Osteocyte (in vitro differentiated cells): ENCODE measurements at regions not wholly inside any gene's neighbourhood (a gene's known extent, or its start where the extent isn't known, plus 50 kb on each side); places are given as distances from the start of the nearest gene placed in this dataset.

ENCODE experiments used
- DNase-seq: peaks from one replicate; pipeline ENCODE4 v3.0.0; 2021; ENCODE audit warnings: mixed read lengths; ENCODE audit not compliant: unreplicated experiment; ENCODE audit errors: extremely low spot score
- H3K27ac Mint-ChIP-seq: one replicate; pipeline ENCODE4 v1.8.0; 2021; ENCODE audit warnings: mild to moderate bottlenecking, mixed read lengths; ENCODE audit not compliant: unreplicated experiment
- H3K27me3 Mint-ChIP-seq: one replicate; pipeline ENCODE4 v1.8.0; 2021; ENCODE audit warnings: mixed read lengths; ENCODE audit not compliant: unreplicated experiment
- H3K36me3 Mint-ChIP-seq: one replicate; pipeline ENCODE4 v1.8.0; 2021; ENCODE audit warnings: mixed read lengths; ENCODE audit not compliant: unreplicated experiment
- H3K4me1 Mint-ChIP-seq: one replicate; pipeline ENCODE4 v1.8.0; 2021; ENCODE audit warnings: mixed read lengths; ENCODE audit not compliant: unreplicated experiment
- H3K4me3 Mint-ChIP-seq: one replicate; pipeline ENCODE4 v1.8.0; 2021; ENCODE audit warnings: mild to moderate bottlenecking, moderate library complexity, mixed read lengths; ENCODE audit not compliant: unreplicated experiment
- H3K9me3 Mint-ChIP-seq: one replicate; pipeline ENCODE4 v1.8.0; 2021; ENCODE audit warnings: mixed read lengths; ENCODE audit not compliant: unreplicated experiment
- TF ChIP-seq, protein P1 (sequence below): fragments of 200-600 bp; sonication (generic); IDR thresholded peaks from 2 replicates; pipeline ENCODE4 v1.5.0; 2021; ENCODE audit warnings: antibody characterized with exemption, mild to moderate bottlenecking, moderate library complexity

DNA sequence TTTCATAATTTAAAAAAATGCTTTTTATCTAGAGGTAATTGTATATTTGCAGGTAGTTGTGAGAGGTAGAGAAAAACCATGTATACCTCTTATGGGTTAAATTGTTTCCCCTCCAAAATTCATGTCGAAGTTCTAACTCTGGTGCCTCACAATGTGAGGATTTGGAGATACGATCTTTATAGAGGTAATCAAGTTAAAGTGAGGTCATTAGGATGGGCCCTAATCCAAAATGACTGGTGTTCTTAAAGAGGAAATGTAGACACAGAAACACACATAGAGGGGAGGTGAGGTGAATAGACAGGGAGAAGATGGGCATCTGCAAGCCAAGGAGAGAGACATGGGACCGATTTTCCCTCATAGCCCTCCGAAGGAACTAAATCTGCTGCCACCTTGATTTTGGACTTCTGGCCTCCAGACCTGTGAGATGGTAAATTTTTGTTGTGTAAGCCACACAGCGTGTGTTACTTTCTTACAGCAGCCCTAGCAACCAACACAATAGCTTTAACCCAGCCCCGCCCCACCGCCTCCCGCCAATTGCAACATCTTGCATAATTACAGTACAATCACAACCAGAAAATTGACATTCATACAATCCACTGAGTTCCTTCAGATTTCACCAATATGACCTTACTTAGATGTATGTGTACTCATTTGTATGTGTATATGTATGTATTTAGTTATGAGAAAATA lies 208.9 kb downstream of the MIB1 start:
- Mint-ChIP-seq H3K36me3 (no peaks in the 10 kb centered on the region), H3K27me3 (peaks cover 56% of the 10 kb centered on the region), H3K4me3 (no peak overlapping the region), H3K4me1 (no peaks in the 10 kb centered on the region), H3K27ac (no peak overlapping the region), H3K9me3 (peaks cover 7% of the 10 kb centered on the region)
- DNase-seq, result no peak
- TF ChIP-seq, protein P1, sequence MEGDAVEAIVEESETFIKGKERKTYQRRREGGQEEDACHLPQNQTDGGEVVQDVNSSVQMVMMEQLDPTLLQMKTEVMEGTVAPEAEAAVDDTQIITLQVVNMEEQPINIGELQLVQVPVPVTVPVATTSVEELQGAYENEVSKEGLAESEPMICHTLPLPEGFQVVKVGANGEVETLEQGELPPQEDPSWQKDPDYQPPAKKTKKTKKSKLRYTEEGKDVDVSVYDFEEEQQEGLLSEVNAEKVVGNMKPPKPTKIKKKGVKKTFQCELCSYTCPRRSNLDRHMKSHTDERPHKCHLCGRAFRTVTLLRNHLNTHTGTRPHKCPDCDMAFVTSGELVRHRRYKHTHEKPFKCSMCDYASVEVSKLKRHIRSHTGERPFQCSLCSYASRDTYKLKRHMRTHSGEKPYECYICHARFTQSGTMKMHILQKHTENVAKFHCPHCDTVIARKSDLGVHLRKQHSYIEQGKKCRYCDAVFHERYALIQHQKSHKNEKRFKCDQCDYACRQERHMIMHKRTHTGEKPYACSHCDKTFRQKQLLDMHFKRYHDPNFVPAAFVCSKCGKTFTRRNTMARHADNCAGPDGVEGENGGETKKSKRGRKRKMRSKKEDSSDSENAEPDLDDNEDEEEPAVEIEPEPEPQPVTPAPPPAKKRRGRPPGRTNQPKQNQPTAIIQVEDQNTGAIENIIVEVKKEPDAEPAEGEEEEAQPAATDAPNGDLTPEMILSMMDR, result no peak

DNA sequence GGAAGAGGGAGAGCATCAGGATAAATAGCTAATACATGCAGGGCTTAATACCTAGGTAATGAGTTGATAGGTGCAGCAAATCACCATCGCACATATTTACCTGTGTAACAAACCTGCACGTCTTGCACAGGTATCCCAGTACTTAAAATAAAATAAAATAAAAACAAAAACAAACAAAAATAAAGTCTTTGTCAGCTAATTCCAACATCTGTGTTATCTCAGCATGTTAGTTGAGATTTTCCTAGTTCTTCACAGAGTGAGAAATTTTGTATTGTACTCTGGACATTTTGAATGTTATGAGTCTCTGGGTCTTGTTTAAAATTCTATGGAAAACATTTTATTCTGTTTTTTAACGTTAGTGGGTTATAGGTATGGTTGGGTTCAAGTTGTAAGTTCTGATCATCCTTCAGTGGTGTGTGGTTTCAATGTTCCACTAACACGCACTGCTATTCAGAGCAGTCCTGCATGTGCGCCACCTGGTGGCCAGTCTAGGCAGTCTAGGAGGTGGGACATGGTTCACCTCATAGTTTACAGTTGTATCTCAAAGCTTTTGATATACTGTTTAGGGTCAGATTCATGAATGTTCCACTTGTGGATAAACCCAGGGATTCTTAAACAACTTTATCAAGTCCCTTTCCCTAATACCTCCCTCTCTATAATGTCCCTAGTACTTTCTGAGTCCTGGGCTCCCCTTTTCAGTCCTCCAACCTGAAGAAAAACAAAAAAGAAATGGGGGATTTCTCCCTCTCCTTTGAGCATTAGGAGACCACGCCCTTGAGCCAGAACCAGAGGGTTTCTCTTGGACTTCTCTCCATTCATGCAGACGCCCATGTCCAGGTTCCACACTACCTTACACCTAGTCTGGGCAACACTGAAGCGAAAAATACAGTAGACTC lies 213.4 kb upstream of the GATA6 start:
- peak; percentile 89 for DNase-seq
- Mint-ChIP-seq H3K4me1 (no peaks in the 10 kb centered on the region), H3K27me3 (peaks cover 50% of the 10 kb centered on the region), H3K9me3 (peaks cover 7% of the 10 kb centered on the region), H3K27ac (no peak overlapping the region), H3K36me3 (no peaks in the 10 kb centered on the region), H3K4me3 (no peak overlapping the region)
- TF ChIP-seq, protein P1, result peak; percentile 96

DNA sequence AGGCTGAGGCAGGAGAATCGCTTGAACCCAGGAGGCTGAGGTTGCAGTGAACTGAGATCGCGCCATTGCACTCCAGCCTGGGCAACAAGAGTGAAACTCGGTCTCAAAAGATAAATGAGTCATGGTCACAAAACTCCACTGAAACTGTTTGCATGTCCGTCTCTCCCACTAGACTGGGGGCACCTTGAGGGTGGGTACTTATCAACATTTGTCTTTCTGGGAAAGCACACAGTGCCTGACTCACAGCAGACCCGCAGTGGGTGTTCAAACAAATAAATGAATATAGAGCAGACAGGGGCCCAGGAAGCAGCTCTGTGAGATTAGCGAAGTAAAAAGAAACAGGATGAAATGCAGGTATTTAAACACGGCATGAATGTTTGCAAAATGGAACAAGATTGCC lies 211.1 kb upstream of the GATA6 start:
- Mint-ChIP-seq H3K4me1 (no peaks in the 10 kb centered on the region), H3K9me3 (no peaks in the 10 kb centered on the region), H3K36me3 (no peaks in the 10 kb centered on the region), H3K4me3 (no peak overlapping the region), H3K27me3 (peaks cover 49% of the 10 kb centered on the region), H3K27ac (no peak overlapping the region)
- TF ChIP-seq, protein P1, result no peak
- no peak for DNase-seq

DNA sequence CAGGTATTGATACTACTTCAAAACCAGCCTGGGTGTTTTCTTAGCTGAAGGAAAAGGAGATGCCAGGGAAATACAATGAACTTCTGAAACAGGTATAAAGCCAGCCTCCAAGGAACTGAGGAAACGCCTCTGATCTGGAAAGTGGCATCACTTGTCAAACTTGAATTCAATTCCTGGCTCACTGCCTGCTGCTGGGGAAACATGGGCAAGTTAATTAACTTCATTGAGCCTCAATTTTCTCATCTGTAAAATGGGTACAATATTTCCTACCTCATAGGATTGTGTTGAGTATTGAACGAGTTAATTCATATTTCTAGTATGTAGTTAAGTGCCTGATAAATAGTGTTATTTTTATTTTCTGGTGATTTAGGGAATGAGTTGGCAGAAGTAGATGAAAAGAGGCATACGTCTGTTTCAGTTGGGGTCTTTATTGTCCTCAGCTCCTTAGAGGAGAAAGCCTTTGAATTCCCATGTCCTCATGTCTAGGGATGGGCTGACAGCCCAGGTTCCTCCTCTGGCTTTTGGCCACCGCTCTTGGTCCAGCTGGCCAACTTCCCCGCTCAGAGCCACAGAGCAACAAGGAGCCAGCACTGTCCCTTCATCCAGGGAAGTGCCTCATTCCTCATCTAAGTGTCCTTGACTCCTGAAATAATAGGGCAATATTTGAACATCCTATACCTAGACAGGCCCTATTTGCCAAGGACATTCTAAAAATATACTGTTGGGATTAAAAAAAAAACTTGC lies 210.5 kb upstream of the GATA6 start:
- H3K27ac Mint-ChIP-seq, result no peak overlapping the region

More for the DNA sequence above, 210.5 kb upstream of the GATA6 start:
- Mint-ChIP-seq H3K36me3 (no peaks in the 10 kb centered on the region), H3K9me3 (no peaks in the 10 kb centered on the region), H3K27me3 (peaks cover 50% of the 10 kb centered on the region), H3K4me3 (no peak overlapping the region), H3K4me1 (no peaks in the 10 kb centered on the region)
- TF ChIP-seq, protein P1, result no peak
- DNase-seq, result no peak
